Loucy (cell line): ENCODE measurements at regions not wholly inside any gene's neighbourhood (a gene's known extent, or its start where the extent isn't known, plus 50 kb on each side); places are given as distances from the start of the nearest gene placed in this dataset.
"Not testable (repeated sequence)": the region's sequence is repeated elsewhere in the genome, so short reads cannot be mapped to it uniquely, and the experiment has no call there.

ENCODE experiments used
- CTCF ChIP-seq: fragments of 200-600 bp; sonication (generic); conservative IDR thresholded peaks from 2 replicates; pipeline ENCODE4 v1.5.1; 2014; ENCODE audit warnings: mild to moderate bottlenecking, antibody characterized with exemption, low read length
- EZH2phosphoT487 ChIP-seq: fragments of 200-600 bp; IDR thresholded peaks from 2 replicates; pipeline ENCODE4 v1.6.1; 2018; ENCODE audit warnings: antibody characterized with exemption, mild to moderate bottlenecking, moderate library complexity, borderline replicate concordance

DNA sequence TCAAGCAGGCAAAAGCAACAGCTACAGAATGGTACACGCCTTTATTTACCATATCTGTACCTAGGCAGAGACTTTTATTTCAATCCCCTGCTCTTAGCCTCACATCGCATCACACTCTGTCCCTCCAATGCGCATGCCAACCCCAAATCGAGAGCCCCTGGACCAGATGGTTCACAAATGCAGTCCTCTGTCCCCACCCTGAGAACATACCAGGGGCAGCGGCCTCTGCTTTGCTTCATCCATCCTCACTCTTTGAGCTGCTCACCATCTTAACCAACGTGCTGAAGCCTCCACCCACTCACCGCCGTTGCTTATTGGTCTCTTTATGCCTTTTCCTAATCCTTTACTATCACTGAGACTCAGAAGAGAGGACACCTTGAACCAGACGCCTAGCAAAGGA, 56.9 kb upstream of the CDR2 start:
- not testable (repeated sequence) for TF ChIP-seq CTCF, EZH2phosphoT487
